Activated B cell treated with CpG ODN at 0.5 μM for 24 hours (primary cell): ENCODE measurements at regions not wholly inside any gene's neighbourhood (a gene's known extent, or its start where the extent isn't known, plus 50 kb on each side); places are given as distances from the start of the nearest gene placed in this dataset.

Experiments used
- ATAC-seq: fragments of 200-7000 bp; cut with Tn5 transposase; one replicate; pipeline ENCODE4 v1.10.0; 2021; ENCODE audit warnings: low read depth, mild to moderate bottlenecking, moderate library complexity
- CTCF ChIA-PET: fragments of 350-600 bp; sonication (Branson Sonifier 250); formaldehyde crosslinking; loops from one replicate; lab custom pipeline; 2021; ENCODE audit warnings: antibody characterized with exemption; lab: Charles Lee
- POLR2A ChIA-PET: fragments of 350-600 bp; sonication (Branson Sonifier 250); formaldehyde crosslinking; loops from one replicate; lab custom pipeline; 2021; ENCODE audit warnings: antibody characterized with exemption; lab: Charles Lee
- DNase-seq: peaks from one replicate; pipeline ENCODE4 v3.0.0; 2022
- H3K27ac Mint-ChIP-seq: one replicate; pipeline ENCODE4 v1.8.0; 2020; ENCODE audit warnings: mixed read lengths
- H3K27me3 Mint-ChIP-seq: one replicate; pipeline ENCODE4 v1.8.0; 2021; ENCODE audit warnings: mixed read lengths
- H3K36me3 Mint-ChIP-seq: one replicate; pipeline ENCODE4 v1.8.0; 2021; ENCODE audit warnings: low read depth, mixed read lengths
- H3K4me1 Mint-ChIP-seq: one replicate; pipeline ENCODE4 v1.8.0; 2021; ENCODE audit warnings: mixed read lengths
- H3K4me3 Mint-ChIP-seq: one replicate; pipeline ENCODE4 v1.8.0; 2020; ENCODE audit warnings: mild to moderate bottlenecking, mixed read lengths
- H3K9me3 Mint-ChIP-seq: one replicate; pipeline ENCODE4 v1.8.0; 2020; ENCODE audit warnings: mixed read lengths
- intact Hi-C: fragments of 100-400 bp; cut with micrococcal nuclease; formaldehyde crosslinking; loops from one replicate; pipeline ENCODE4 v1.15.1; 2024
- TF ChIP-seq, protein P1 (sequence below): fragments of 200-600 bp; IDR thresholded peaks from one replicate; pipeline ENCODE4 v1.8.0; 2022; ENCODE audit warnings: antibody characterized with exemption, mild to moderate bottlenecking

- ChIA-PET POLR2A (interaction anchor here (0.6 kb wide), 1 partner anchor 16 kb away, joined by 3 read pairs; no protein-coding TSS in a partner anchor), CTCF (no interaction called here)
- no peak for ATAC-seq
- H3K4me1 Mint-ChIP-seq, result peaks cover 12% of the 10 kb centered on the region
- no peak overlapping the region for H3K4me3 Mint-ChIP-seq
- no peak for DNase-seq
- no peaks in the 10 kb centered on the region for H3K9me3 Mint-ChIP-seq
- TF ChIP-seq, protein P1, sequence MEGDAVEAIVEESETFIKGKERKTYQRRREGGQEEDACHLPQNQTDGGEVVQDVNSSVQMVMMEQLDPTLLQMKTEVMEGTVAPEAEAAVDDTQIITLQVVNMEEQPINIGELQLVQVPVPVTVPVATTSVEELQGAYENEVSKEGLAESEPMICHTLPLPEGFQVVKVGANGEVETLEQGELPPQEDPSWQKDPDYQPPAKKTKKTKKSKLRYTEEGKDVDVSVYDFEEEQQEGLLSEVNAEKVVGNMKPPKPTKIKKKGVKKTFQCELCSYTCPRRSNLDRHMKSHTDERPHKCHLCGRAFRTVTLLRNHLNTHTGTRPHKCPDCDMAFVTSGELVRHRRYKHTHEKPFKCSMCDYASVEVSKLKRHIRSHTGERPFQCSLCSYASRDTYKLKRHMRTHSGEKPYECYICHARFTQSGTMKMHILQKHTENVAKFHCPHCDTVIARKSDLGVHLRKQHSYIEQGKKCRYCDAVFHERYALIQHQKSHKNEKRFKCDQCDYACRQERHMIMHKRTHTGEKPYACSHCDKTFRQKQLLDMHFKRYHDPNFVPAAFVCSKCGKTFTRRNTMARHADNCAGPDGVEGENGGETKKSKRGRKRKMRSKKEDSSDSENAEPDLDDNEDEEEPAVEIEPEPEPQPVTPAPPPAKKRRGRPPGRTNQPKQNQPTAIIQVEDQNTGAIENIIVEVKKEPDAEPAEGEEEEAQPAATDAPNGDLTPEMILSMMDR, result no peak
- no peaks in the 10 kb centered on the region for H3K27me3 Mint-ChIP-seq
- H3K36me3 Mint-ChIP-seq, result no peaks in the 10 kb centered on the region
- intact Hi-C loops, result loop anchor here (5.0 kb wide), 1 partner anchor 52 kb away; no protein-coding TSS in a partner anchor
- no peak overlapping the region for H3K27ac Mint-ChIP-seq
These were observed 50.1 kb downstream of the KCNC4 start for GRCh38 chr1:110260194-110260593.

DNA sequence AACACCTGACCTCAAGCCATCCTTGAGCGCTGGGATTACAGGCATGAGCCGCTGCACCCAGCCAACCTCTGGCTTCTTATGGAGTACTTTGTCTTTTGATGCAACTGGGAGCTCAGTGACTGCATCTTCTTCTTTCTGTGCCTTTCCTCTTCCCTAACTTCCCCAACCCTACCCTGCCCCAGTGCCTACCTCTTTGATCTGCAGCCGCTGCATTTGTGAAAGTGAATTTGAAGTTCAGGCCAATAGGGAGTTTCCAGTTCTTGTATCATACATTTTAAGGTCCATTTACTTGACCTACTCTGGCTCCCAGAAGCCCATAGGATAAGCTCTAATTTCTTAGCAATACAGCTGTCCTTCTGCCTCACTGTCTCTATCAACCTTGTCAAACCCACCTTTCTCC, 52.2 kb downstream of the KCNC4 start:
- no peak overlapping the region for H3K27ac Mint-ChIP-seq
- intact Hi-C loops, result loop anchor here (5.0 kb wide), 1 partner anchor 50 kb away; no protein-coding TSS in a partner anchor
- DNase-seq (no peak), ATAC-seq (no peak)
- no peaks in the 10 kb centered on the region for H3K27me3 Mint-ChIP-seq
- CTCF ChIA-PET, result interaction anchor here (0.6 to 0.8 kb wide), 2 partner anchors 51 to 198 kb away, joined by 3 read pairs; no protein-coding TSS in a partner anchor
- no peaks in the 10 kb centered on the region for H3K36me3 Mint-ChIP-seq
- TF ChIP-seq, protein P1, result no peak
- peaks cover 7% of the 10 kb centered on the region for H3K4me1 Mint-ChIP-seq
- POLR2A ChIA-PET, result no interaction called here
- H3K9me3 Mint-ChIP-seq, result no peaks in the 10 kb centered on the region
- H3K4me3 Mint-ChIP-seq, result no peak overlapping the region

GRCh38 chr1:110262846-110263631, 52.9 kb downstream of the KCNC4 start:
- Mint-ChIP-seq H3K4me1 (peaks cover 7% of the 10 kb centered on the region), H3K4me3 (no peak overlapping the region), H3K27ac (no peak overlapping the region), H3K9me3 (no peaks in the 10 kb centered on the region), H3K27me3 (no peaks in the 10 kb centered on the region), H3K36me3 (no peaks in the 10 kb centered on the region)
- DNase-seq, result no peak
- POLR2A ChIA-PET, result no interaction called here
- CTCF ChIA-PET, result interaction anchor here (0.6 to 0.8 kb wide), 2 partner anchors 50 to 197 kb away, joined by 3 read pairs; no protein-coding TSS in a partner anchor
- ATAC-seq, result no peak
- TF ChIP-seq, protein P1, result no peak
- intact Hi-C loops, result loop anchor here (5.0 kb wide), 1 partner anchor 49 kb away; no protein-coding TSS in a partner anchor

- H3K4me1 Mint-ChIP-seq, result peaks cover 5% of the 10 kb centered on the region
- CTCF ChIA-PET, result no interaction called here
- TF ChIP-seq, protein P1, result no peak
- POLR2A ChIA-PET, result no interaction called here
- ATAC-seq (no peak), DNase-seq (no peak)
- no peaks in the 10 kb centered on the region for H3K36me3 Mint-ChIP-seq
- intact Hi-C loops, result loop anchor here (5.0 kb wide), 1 partner anchor 48 kb away; no protein-coding TSS in a partner anchor
- no peaks in the 10 kb centered on the region for H3K9me3 Mint-ChIP-seq
- no peak overlapping the region for H3K27ac Mint-ChIP-seq
- no peak overlapping the region for H3K4me3 Mint-ChIP-seq
- no peaks in the 10 kb centered on the region for H3K27me3 Mint-ChIP-seq
These were observed 54.3 kb downstream of the KCNC4 start for GRCh38 chr1:110264430-110264829.

DNA sequence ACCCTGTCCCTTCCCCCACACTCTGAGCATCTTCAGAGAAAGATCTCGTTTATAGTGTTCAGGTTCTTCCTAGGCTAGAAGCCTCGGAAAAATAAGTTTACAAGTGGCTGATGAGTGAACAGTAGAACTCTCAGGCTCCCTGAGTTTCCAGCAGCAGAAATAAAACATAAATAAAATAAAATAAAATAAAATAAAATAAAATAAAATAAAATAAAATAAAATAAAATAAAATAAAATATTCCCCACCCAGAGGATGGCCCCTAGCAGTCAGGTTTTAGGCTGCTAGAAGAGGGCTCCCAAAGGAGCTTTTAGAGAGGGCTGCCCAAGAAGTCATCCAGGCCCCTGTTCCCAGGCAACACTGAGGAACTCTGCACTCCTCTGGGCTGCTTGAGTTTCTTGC, 55.1 kb downstream of the KCNC4 start:
- no peak for DNase-seq
- POLR2A ChIA-PET, result no interaction called here
- CTCF ChIA-PET, result no interaction called here

More for the DNA sequence above, 55.1 kb downstream of the KCNC4 start:
- no peak overlapping the region for H3K27ac Mint-ChIP-seq
- intact Hi-C loops, result no loop called here
- H3K9me3 Mint-ChIP-seq, result no peaks in the 10 kb centered on the region
- TF ChIP-seq, protein P1, result no peak
- H3K27me3 Mint-ChIP-seq, result no peaks in the 10 kb centered on the region
- H3K36me3 Mint-ChIP-seq, result no peaks in the 10 kb centered on the region
- ATAC-seq, result no peak
- no peak overlapping the region for H3K4me3 Mint-ChIP-seq
- no peaks in the 10 kb centered on the region for H3K4me1 Mint-ChIP-seq
